GM18519 (cell line): ENCODE measurements at regions not wholly inside any gene's neighbourhood (a gene's known extent, or its start where the extent isn't known, plus 50 kb on each side); places are given as distances from the start of the nearest gene placed in this dataset.
"Not testable (repeated sequence)": the region's sequence is repeated elsewhere in the genome, so short reads cannot be mapped to it uniquely, and the experiment has no call there.

Source experiments
- ATAC-seq: cut with Tn5 transposase; IDR thresholded peaks from one replicate; pipeline ENCODE4 v1.9.1; 2021; ENCODE audit warnings: mild to moderate bottlenecking, moderate library complexity; ENCODE audit not compliant: unreplicated experiment, low FRiP score

- ATAC-seq: no peak
These were observed 805.2 kb downstream of the DHX35 start for GRCh38 chr20:39767352-39767751.

GRCh38 chr20:39766333-39766732, 804.2 kb downstream of the DHX35 start:
- ATAC-seq: no peak

- ATAC-seq: no peak
These were observed 800.6 kb downstream of the DHX35 start for GRCh38 chr20:39762716-39763115.

DNA sequence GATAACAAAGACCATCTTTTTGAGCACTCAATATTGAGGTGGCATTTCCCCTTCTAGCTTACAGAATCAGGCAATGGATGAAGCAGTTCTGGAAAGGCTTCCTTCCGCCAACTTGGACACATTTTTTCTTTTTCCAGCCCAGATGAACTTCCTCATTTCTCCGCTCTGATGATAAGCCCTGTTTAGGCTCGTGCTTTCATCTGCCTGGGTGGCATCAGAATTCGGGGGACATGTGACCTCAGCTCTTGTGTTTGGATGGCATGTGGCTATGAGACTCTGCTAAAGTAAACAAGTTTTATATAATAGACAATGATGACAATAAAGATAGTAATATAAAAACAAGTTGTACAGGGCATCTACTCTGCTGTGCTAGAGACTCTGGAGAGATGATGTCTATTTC, 796.7 kb downstream of the DHX35 start:
- no peak for ATAC-seq

GRCh38 chr20:39756828-39757227, 794.7 kb downstream of the DHX35 start:
- no peak for ATAC-seq

DNA sequence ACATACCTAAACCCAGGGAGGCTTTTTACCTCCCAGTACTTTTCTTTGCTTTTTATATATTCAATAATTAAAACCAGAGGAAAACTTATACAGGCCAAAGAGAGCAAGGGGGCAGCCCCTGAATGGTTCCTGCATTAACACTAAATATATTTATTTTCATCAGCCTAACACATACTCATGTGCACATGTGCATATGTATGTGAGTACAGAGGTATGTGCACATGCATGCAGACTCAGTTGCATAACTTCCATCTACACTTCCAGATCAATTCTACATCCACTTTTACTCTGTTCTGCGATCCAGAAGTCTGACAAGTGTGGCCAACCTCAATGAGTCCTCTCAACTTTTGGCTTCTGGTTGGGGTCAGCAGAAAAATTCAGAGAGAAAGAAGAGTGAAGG, 794.2 kb downstream of the DHX35 start:
- no peak for ATAC-seq

DNA sequence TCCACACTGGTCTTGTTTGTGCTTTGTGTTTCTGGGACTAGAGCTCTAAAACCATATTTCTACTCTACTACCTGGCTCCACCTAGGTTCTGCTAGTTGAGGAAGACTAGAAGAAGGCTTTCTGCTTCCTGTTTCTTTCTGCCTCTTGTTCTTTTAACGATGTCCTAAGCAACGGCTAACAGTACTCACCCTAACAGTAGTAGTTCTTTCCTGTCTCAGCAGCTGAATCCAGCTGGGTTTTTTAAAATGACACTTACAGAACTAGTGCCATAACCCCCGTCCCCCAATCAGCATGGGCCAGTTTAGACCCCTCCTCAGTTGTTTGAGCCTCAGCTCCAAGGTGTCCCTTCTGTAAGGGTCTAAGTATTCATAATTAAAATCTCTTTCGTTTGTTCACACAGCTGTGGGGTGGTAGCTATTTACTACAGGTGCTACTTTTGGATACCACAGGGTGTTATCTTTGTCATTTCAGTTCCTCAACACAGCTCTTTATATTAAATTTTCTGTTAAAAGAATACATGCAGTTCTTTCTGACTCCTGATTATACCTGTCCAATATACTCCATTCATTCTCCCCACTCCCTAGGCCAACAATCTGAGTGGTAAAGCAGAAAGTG, 790.2 kb downstream of the DHX35 start:
- no peak for ATAC-seq

- ATAC-seq: no peak
These were observed 789.5 kb downstream of the DHX35 start for GRCh38 chr20:39751557-39752137.

GRCh38 chr20:39745380-39745779, 783.2 kb downstream of the DHX35 start:
- ATAC-seq: no peak

GRCh38 chr20:39738651-39739050, 776.5 kb downstream of the DHX35 start:
- ATAC-seq: no peak

DNA sequence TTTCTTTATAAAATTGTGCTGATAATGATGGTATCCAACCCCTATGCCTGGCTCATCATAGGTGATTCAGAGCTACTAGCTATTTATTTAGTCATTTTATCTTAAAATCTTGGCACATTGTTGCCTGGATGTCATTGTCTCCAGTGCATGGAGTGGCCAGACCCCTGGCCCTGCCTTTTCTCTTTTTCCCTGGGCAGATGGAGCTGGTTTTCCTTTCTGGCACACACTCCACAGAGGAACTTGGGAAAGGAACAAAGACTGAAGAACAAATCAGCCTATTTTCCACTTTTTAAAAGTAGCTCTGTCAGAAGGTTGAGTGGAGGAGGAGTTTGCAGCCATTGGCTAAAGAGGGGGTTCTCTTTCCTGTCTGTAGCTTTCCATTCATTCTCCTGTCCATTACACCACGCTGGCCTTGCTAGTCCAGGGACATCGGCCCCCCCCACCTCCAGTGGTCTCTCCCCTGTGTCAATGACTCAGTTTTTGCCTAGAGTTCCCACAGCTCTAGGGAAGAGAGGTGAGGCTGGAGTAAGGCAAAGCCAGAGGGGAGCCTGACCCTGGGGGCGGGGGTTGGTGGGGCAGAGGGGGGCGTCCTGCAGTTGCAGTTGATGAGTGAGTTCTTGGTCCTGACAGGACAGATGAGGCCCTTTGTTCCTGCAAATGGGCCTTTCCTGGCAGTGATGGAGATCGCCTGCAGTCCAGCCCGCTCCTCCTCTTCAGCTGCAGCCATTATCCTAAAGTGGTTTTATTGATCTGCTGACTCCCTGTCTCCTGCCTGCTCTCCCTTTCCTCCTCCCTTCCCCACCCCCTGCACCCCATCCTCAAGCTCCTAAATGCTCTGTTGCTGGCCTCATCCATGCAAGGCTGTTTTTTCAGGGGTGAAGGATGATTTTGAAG, 774.5 kb downstream of the DHX35 start:
- no peak for ATAC-seq

DNA sequence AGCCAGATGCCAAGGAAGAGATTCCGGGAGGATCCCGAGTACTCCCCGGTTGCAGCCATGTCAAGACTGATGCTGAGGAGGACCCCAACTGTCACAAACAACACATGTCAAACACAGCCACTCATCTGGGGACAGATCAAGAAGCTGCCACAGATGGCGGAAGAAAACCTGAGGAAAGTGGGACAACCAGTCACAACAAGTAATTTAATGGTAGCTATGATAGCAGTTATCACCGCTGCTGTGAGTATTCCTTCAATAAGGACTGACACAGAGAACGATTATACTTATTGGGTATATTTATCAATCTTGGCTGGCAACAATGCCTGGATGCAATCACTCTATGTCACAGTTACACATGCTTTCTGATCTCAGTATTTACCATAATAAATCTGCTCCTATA, 763.4 kb downstream of the DHX35 start:
- not testable (repeated sequence) for ATAC-seq

DNA sequence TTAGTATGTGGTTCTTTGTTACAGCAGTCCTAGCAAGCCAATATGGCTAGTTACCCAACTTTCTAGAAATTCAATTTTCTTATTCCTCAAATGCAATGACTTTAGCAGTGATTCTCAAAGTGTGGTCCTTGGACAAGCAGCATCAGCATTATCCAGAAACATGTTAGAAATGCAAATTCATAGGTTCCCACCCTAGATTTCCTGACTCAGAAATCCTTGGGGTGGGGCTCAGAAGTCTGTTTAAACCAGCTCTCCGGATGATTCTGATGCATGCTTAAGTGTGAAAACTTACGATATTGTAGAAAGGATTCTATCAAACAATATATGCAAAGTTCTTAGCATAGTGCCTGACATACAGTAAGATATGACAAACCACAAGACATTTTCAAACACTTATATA, 757.1 kb downstream of the DHX35 start:
- ATAC-seq: no peak

DNA sequence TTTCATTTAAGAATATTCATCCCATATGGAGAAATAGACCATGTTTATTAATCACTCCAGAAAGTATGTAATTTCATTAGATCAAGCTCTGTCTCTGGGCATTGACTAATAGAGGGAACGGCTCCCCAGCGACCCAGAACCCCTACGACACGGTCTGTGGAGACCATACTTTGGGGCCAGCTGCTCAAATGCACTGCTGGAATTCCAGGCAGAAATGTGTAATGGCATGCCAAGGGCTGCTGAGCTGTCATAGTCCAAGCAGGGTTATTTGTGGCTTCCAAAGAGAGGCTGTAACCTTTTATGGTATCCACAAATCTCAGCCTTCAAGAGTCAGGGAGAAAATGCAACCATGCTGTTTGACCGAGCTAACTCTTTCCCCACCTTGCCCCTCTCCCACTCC, 755.8 kb downstream of the DHX35 start:
- no peak for ATAC-seq

GRCh38 chr20:39716796-39717341, 754.7 kb downstream of the DHX35 start:
- no peak for ATAC-seq

GRCh38 chr20:39713076-39713840, 751.1 kb downstream of the DHX35 start:
- no peak for ATAC-seq

GRCh38 chr20:39706184-39706663, 744.1 kb downstream of the DHX35 start:
- no peak for ATAC-seq

- ATAC-seq: no peak
These were observed 742.9 kb downstream of the DHX35 start for GRCh38 chr20:39705032-39705431.

GRCh38 chr20:39703357-39703756, 741.2 kb downstream of the DHX35 start:
- not testable (repeated sequence) for ATAC-seq

DNA sequence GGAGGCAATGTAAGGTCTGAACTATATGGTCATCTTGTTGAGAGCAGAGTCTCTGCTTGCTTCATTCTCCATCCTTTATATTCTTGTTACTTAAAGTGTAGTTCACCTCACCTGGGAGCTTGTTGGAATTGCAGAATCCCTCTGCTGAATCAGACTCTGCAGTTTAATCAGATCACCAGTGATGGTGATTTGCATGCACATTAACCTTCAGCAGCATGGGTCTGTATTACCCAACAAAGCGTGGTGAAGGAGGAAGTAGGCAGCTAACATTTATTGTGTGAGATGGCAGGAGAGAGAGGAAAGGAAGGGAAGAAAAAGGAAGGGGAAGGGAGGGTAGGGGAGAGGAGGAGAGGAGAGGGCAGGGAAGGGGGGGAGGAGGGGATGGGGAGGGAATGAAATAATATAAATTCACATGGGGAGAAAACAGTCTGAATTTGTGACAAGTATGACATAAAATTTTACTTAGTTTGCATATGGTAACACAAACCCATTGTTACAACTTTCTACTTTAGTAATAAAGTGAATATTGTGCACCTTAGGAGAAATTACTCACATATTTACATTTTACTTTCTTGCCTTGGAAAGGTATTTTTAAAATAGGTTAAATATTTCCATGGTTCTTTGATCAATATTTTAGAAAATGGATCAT, 740.7 kb downstream of the DHX35 start:
- ATAC-seq: no peak
